GM19452 (cell line): ENCODE measurements at regions not wholly inside any gene's neighbourhood (a gene's known extent, or its start where the extent isn't known, plus 50 kb on each side); places are given as distances from the start of the nearest gene placed in this dataset.

ENCODE experiments used
- ATAC-seq: cut with Tn5 transposase; IDR thresholded peaks from one replicate; pipeline ENCODE4 v1.9.1; 2021; ENCODE audit not compliant: unreplicated experiment

GRCh38 chr10:4316161-4316810 lies 509.7 kb upstream of the AKR1E2 start:
- no peak for ATAC-seq

GRCh38 chr10:4315551-4315950 lies 510.5 kb upstream of the AKR1E2 start:
- no peak for ATAC-seq

GRCh38 chr10:4313051-4313450 lies 513.0 kb upstream of the AKR1E2 start:
- ATAC-seq = no peak

DNA sequence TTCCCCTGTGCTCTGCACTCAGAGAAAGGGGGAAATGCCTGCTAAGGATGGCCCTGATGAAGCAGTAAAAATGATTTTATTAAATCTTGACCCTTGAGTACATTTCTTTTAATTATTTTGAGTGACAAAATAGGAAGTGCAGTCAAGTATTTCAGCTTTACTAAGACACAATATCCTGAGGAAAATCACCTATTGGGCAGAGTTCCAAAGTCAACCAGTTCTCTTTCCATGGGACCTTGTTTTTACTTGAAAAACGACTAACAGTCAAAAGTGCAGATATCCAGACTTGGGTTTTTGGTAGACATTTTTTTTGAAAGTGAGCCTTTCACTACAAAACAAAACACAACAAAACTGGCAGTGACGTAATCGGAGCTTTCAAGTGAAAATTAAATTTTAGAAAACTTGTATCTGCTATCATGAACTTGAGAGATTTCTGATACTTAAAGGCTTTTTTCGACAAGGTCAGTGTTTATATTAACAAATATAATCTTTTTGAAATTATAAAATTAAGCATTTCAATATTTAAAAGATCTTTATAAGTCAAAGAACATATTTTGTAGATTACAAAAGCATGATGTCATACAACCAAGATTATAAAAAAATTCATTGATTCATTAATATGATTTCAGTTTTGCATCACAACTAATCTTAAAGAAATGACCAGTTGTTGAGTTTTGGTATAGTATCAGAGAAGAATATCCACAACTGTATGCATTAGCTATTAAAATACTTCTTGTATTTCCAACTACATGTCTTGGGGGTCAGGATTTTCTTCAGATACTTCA lies 513.8 kb upstream of the AKR1E2 start:
- no peak for ATAC-seq

GRCh38 chr10:4310172-4310571 lies 515.8 kb upstream of the AKR1E2 start:
- ATAC-seq = no peak

DNA sequence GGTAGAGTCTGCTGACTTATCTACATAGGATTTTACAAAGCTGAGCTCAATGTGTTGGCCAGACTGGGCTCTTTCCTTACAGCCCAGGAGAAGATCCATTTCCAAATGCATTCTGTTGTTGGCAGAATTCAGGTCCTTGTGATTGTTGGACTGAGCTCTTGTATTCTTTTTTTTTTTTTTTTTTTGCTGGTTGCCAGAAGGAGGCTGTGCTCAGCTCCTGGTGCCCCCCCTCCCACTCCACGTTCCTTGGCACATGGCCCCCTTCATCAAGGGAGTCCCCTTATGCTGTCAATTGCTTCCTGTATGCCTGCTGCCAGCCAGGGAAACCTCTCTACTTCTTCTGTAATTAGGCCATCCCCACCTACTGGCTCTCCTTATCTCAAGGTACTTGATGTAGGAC lies 518.1 kb upstream of the AKR1E2 start:
- ATAC-seq = no peak

GRCh38 chr10:4306871-4307270 lies 519.1 kb upstream of the AKR1E2 start:
- no peak for ATAC-seq

DNA sequence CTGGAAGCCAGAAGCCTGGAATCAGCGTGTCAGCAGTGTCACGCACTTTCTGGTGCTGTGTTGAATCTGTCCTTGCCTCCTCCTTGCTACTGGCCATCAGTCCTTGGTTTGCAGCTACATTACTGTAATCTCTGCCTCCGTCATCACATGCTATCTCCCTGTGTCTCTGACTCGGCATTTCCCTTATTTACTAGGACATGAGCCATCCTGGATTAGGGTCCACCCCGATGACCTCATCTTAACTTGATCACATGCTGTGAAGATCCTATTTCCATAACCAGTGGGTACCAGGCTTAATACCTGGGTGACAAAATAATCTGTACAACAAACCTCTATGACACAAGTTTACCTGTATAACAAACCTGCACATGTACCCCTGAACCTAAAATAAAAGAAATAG lies 518.0 kb upstream of the KLF6 start:
- ATAC-seq = no peak

DNA sequence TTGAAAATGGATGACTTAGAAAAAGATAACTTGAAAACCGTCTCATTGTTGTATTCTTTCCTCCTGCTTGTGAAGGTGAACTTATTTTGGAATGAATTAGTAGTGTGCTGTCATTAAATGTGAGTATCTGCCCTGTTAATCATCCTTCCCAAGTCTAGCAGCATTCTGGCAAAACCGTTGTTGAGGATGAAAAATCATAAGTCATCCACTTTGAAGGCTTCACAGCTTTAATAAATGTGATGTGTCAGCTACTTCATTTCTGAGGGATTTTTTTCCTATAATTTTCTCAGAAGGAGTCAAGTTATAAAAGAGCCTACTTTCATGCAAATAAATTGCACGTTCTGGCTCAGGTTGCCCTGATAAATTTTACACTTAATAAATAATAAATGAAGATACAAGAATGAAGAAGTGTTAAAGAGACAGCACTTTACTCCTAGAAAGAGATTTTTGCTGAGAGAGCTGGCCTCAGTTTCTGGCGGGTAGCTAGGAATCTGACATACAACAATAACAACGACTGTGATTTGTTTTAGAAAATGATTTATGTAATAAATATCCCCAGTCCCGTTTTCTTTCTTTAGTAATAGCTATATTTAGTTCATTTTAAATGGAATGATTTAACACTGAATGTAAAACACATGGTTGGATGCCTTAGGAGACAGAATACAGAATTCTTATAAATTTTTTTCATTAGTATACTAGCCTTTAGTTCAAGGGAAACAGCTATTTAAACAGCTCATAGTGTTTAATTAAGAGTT lies 516.5 kb upstream of the KLF6 start:
- ATAC-seq = no peak

GRCh38 chr10:4296161-4296560 lies 511.2 kb upstream of the KLF6 start:
- ATAC-seq = no peak

DNA sequence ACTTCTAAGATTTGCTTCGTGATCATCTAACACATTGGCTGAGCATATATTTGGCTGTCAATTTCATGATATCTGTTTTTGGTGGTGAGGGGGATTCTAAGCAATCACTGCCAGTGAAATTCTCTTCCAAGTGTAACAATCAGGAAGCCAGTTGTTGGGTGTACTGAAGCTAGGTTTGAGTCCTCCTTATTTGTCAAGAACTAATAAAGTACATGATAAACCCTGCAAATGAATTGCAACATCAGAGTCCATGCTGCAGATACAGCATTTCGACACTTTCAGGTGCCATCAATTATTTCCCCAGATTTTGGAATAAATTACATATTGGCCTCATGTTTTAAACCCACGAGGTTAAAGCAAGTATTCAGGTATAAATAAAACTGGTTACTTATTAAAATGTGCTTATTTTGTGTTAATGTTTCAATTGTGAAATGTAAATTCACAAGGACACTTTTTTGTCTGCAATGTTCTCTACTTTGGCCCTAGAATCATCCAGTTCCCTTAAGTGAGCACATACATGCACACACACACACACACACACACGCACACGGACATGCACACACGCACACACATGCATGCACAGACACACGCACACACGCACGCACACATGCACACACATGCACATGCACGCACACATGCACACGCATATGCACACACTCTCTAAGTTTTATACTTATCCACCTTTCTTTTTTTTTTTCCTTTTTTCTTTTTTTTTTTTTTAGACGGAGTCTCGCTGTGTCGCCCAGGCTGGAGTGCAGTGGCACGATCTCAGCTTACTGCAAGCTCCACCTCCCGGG lies 510.2 kb upstream of the KLF6 start:
- no peak for ATAC-seq

DNA sequence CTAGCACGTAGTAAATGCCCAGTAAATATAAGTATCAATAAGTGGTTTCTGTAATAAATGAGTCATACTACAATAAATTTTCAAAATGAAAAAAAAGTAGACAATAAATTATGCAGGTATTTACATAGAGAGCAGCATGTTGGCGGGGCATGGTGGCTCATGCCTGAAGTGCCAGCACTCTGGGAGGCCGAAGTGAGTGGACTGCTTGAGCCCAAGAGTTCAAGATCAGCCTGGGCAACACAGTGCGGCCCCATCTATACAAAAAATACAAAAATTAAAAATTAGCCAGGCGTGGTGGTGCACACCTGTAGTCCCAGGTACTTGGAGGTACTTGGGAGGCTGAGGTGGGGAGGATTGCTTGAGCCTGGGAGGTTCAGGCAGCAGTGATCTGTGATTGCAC lies 509.3 kb upstream of the KLF6 start:
- no peak for ATAC-seq

- no peak for ATAC-seq
Measured at GRCh38 chr10:4291990-4292389, 507.0 kb upstream of the KLF6 start.

DNA sequence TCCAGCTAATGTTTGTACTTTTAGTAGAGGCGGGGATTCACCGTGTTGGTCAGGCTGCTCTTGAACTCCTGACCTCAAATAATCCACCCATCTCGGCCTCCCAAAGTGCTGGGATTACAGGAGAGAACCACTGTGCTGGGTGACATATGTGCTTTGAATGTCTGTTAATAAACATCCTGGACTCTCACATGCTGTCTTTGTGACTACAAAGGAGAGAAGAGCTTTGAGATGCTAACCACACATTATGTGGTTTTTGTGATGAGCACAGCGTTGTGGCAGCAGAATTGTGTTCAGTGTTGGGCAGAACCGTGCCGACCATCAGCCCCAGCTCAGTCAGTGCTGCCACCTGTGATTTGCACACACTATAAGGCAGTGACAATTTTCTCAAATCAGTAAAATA lies 500.1 kb upstream of the KLF6 start:
- ATAC-seq = no peak

DNA sequence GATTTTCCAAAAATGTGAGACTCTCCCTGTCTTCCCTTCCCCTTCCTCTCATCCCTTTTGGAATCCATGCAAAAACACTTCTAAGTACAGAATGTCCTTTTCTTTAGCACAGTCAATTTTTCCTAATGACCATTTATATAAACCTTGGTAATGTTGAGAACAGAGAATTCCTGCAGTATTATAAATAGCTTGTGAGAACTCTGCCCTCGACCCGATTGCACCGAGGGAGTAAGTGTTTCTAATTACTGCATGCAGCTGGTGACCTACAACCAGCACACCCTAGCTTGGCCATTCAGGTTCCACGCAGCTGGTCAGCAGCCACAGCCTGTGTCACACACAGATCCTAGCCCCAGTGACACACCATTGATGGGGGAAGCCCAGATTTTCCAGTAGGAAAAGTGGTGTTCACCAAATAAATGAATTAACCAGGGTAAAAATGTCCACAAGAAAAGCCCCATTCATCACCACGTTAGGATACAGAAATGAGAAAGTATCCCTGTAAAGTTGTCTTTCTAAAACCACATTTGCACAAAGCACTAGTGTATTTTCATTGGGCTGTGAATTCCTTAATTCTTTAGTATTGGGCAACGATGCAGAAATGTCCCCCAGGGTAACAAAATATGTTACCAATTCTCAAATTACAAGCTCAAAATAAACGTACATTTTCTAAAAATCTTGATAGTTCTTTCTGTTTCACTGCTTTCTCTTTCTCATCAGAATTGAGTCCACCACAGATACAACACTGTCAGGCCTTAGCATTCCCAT lies 499.0 kb upstream of the KLF6 start:
- ATAC-seq = no peak

GRCh38 chr10:4282496-4282895 lies 497.5 kb upstream of the KLF6 start:
- ATAC-seq = no peak

DNA sequence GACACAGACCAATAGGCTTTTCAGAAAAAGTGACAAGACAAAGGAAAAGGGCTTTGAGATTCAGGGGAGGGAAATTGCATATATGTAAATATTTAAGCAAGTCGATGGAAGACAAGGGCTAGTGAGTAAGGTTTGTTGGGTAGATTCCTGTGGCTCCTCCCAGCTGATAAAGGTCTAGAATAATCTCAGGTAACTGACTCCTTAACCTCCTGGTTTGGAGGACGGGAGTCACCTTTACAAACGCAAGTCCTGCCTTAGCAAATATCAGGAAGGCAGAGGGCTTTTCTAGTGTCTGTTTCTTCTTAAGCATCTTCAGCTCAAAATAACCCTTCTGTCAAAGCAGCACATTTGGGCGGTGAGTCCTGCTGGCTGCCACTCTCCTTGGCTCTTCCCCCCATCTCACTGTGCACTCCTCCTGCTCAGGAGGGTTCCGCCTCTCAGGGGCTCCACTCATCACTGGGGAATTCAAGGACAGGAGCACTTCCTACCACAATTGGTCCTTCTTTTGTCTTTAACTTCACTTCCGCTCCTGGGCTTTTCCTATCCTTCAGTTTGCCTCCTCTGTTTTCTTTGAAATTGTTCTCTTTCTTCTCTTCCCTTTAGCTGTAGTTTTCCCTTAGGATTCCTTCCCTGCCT lies 496.3 kb upstream of the KLF6 start:
- no peak for ATAC-seq

DNA sequence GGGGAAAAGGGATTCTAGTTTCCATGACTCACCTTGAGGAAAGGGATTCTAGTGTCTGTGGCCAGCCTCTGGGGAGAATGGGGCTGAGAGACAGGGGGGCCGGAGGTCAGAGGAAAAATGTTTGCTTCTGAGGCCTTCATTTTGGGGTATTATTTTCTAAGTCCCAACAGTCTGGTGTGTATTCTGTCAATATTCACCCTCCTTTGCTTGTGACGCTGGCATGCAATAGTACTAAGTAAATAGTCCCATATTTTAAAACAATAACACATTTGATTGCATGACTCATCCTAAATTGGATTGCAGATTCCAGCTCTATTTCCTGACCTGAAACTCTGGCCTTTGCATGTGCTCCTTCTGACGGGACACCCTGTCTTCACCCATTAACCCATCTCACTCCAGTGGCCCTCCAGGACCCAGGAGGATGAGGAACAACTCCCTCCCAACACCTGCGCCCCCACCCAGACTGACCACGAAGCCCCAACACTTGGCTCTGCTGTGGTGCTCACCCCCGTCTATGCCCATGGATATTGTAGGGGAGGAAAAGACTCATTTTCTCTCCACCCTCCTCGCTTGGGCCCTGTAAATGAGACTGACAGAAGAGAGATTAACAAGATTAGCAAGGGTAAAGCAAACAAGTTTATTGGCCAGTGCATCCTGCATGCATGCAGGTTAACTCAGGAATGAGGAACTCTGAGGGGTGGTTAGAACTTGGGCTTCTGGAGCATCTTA lies 495.6 kb upstream of the KLF6 start:
- ATAC-seq = no peak

DNA sequence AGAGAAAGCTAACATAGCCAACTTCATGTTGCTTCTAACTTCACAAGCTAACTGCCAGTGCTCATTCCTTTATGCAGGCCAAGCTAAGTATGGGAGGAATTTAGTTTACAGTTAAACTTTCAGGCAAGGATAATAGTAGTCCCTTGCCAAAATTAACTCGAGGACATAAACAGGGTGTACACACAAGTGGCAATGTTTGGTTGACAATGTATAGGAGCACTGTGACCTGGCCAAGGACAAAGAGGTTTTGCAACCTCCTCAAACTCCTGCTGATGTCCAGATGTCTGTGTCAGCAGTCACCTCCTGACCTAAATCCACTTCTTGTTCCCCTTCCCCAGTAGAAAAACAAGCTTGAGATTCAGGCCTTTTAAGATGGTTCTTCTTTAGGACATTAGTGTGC lies 494.6 kb upstream of the KLF6 start:
- ATAC-seq = no peak
